ENCODE measurements at regions not wholly inside any gene's neighbourhood (a gene's known extent, or its start where the extent isn't known, plus 50 kb on each side); places are given as distances from the start of the nearest gene placed in this dataset.

DNA sequence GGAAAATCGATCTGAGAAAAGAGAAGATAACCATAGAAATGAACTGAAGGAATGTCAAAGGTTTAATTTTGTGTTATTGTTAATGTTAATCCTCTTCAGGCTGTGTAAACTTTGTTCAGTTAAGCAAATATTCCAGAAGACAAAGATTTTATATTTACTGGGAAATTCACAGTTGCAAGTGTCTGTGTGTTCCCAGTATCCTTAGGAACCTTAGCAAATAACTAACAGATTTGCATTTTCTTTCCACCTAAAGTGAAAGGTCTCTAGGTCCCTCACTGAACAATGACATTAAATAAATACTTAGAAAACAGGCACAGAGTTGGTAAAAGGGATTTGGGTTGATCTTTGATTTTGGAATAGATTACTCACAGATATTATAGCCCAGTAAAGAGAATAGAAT lies 324.7 kb downstream of the C4orf33 start:
- DNase-seq (ENCODE audit: low read depth) = no peak

DNA sequence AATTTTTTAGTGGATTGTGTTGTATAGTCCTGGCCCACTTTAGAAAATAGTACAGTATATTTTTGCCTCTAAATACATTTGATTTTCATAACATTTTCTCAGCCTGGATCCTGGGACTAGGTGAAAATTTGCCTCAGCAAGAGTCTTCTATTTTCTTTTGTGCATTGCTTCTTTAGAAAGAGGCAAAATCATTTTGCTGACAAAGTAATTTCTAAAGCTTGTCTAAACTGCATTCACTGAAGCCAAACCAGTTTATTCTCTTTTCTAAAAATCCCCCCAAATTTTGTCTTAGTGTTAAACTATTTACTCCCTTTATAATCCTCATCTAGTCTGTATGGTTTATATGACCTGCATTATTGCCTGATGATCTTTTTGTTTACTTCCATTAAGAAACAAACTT lies 326.3 kb downstream of the C4orf33 start:
- DNase-seq (ENCODE audit: low read depth) = no peak

DNA sequence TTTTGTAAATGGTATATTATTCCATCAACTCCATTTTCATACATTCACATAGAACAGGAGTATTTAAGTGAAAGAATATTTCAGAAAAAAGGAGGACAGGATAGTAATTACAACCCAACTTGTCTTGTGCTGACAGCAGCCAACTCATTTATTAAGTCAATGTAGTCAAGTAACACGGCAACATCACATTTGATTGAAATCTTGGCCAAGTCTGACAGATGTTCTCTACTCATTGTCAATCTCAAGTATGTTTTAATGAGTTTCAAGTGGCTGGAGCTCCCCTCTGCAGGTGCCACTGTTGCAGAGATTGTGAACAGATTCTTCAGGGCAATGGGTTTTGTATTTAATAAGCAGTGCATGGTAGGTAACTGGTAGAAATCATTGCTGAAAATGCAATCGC lies 332.5 kb downstream of the C4orf33 start:
- no peak for DNase-seq (ENCODE audit: low read depth)

DNA sequence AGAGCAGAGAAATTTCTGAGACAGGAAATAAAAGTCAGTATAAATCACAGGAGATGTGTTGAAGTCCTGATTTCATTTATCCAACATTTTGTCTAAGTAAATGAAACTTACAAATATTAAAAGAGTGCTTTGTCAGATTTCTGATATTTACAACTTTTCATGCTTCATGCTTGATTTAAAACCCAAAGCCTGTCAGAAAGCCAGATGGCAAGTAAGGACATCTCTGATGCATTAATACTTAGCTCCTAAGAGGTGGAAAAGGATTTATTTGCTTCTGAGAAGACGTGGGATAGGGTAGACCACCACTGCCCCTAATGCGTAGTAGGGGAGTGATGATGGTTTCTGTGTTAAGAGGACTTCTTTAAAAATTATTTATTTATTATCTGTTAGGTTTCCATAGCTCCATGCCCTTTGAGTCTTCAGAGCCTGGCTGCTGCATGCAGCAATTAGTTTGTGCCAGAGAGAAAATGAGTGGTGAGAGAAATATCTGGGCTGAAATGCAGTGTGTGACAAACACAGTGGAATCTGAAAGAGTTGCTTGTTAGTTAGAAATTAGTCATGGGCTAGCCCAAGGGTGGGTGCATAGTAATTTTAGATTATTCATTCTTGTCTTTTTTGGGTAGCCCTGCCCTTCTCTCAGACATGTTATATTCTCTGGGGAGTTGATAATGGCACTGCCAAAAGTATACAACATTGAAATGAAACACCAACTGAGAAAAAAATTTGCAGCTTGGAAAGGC lies 333.8 kb downstream of the C4orf33 start:
- peak; percentile 33 for DNase-seq (ENCODE audit: low read depth)

DNA sequence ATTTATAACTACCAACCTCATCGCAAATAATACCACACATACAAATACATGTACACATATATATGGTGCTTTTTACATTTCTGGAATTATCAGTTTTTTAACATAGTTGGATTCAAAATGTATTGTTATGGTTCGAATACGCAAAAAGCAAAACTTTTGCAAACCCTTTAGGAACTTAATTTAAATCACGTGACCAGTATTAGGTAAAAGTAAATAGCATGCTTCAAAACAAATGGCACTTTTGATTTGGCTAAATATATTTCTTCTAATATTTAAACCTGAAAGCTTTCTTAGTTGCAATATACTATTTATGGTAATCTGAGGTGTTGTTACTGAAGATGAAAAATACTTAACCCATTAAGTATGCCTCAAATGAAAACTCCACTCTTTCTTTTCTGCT lies 341.4 kb downstream of the C4orf33 start:
- DNase-seq (ENCODE audit: low read depth) = no peak

DNA sequence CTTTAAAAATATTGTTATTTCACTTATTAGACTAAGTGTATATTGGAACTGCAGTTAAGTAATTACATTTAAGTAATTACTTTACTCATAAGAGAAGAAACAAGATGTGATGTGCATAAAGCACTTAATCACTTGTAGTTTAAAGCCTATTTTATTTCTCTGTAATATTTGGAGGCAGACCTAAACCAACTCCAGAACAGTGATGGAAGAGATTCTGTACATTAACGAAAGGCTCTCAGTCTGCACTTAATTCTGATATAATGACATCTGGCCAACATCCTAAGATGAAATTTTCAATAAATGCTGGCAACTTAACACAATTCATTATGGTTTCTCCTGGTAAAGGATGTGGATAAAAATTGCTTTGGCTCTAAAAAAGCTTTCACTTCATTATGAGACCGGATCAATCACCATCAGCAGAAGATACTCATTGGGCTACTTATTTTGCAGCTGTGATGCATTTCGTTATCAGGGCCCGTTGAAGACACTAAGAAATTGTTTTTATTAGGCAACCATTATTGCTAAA lies 342.6 kb downstream of the C4orf33 start:
- no peak for DNase-seq (ENCODE audit: low read depth)

DNA sequence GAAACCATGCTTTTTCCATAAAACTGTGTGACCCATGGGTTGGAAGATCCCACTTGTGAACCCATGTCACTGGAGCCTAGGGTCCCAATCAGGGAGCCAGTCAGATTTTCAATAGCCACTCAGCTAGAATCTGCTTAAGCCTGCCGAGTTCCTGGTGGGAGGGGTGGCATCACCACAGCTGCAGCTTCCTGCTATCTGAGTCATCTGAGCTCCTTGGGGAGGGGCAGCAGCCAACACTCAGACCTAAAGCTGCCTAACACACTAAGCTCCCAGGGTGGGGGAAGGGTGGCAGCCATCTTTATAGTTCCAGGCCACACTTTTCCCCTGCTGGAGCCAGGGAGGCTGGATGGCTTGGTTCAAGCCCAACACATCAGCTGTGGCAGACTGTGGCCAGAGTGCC lies 350.1 kb downstream of the C4orf33 start:
- DNase-seq (ENCODE audit: low read depth) = peak; percentile 13

DNA sequence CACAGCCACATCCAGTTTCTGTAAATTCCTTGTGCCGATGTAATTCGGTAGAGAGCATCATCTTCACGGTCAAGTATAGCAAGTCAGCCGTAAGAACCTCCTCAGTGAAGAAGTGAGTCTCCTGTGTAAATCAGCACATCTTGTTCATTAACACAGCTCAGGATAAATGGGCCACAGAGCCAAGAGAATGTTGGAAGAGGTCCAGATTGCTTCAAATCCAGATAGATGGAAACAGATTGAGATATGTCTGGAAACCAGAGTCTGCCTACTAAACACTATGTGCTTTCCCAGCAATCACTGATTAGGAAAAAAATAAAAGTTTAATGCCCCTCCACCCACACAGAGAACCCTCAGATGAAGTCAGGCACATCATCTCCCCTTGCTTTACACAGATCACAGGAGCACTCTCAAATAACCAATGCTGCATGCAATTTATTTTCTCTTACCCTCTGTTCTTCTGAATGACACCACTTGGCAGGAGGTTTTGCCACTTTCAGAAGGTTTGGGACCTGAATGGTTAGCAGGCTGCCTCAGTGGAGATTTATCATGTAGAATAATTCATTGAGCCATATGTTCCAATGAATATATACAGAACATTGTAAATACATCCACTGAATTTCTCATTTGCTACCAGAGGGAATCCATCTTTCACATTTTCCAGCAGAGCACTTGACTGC lies 357.7 kb downstream of the C4orf33 start:
- no peak for DNase-seq (ENCODE audit: low read depth)

DNA sequence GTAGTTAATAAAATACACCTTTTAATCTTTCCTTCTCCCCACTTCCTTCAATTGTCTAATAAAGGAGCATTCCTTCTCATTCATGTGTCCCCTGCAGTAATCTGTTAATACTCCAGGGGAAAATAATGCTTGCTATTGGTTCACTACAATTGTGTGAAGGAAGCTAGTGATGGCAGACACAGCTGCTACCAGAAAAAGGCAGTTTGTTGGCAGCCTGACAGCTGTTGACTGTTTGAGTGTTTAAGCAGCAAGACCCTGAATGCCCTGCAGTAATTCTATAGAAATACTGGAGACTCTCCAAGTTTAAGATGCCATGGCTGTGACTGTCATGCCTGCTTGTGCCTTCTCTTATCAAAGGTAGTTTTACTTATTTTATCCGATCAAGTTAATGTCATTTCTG lies 359.5 kb downstream of the C4orf33 start:
- DNase-seq (ENCODE audit: low read depth) = no peak

DNA sequence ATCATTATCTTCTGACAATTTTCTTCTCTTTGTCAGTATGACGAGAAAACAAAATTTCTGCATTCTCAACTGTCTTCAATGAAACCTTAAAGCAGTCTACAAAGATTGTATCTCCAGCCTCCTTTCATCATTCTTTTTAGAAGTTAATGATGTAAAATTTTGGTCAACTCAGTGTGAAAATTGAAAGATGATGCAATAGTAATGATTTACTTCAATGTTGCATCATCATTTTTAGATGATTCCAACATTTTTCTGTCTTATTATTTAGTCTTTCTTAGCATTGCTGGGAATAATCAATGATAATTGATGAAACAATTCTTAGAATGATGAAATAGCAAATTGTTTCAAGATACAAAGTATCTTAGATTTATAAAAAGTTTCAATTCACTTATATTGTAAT lies 372.7 kb downstream of the C4orf33 start:
- no peak for DNase-seq (ENCODE audit: low read depth)

DNA sequence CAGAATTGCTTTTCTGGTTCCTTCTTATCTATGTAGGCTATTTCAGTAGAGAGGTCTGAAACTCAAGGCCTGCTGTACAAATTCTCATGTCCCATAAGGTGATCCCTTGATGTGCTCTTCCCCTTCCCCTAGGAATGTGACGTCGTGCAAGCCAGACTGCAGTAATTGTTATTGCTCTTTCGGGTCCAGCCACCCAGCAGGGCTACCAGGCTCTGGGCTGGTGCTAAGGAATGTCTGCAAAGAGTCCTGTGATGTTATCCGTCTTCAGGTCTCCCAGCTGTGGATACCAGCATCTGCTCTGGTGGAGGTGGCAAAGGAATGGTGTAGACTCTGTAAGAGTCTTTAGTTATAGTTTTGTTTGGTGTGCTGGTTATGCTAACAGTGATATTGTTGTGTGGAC lies 378.7 kb downstream of the C4orf33 start:
- DNase-seq (ENCODE audit: low read depth) = no peak

DNA sequence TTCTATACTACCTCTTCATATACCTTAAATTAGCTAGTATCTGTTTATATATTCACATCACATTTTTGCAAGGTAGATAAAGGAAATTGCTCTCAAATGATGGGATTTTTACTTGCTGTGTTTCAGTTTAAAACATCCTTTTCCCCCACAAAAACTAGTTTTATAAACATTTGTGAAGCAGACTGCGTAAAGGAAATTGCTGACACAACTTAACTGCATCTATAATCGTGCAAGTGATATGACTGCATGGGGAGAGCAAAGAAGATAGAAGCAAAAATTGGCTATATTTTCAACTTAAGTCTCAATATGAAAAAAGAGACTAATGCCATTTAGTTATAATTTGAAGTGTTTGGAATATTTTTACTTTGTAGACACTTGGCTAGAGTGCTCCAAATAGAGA lies 385.2 kb downstream of the C4orf33 start:
- no peak for DNase-seq (ENCODE audit: low read depth)

DNA sequence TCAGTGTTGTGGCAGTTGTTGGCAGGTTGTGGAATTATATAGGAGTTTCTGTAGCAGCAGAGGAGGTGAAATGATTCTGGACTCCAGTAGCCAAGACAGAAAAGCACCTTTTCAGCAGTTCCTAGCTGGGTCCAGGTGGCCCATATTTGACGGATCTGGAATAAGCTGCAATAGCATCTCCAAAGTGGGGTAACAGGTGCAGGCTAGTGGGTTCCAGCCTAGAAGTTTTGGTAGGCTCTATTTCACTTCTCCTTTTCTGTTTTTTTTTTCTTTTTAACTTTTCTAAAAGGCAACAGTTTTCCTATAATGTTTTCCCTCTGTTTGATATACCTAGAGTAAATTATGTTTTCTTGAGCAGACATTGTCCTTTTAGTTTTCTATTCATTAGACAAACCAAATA lies 392.5 kb downstream of the C4orf33 start:
- DNase-seq (ENCODE audit: low read depth) = no peak

DNA sequence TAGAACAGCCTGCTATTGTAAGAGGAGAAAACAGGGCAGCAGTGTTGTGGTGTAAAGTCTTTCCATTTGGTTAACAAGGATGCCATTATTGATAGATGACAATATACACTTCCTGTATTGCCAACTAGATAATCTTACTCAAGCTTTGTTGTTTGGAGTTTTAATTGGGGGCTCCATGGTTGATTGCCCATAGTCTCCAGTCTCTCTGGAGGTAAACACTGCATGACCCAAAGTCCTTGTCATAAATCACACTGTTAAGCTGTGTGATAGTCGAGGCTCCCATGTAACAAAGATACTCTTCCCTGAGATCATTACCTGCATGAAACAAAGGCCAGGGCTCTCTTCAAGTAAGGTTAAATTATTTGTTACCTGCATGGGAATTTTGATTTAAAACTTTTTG lies 394.6 kb downstream of the C4orf33 start:
- no peak for DNase-seq (ENCODE audit: low read depth)

DNA sequence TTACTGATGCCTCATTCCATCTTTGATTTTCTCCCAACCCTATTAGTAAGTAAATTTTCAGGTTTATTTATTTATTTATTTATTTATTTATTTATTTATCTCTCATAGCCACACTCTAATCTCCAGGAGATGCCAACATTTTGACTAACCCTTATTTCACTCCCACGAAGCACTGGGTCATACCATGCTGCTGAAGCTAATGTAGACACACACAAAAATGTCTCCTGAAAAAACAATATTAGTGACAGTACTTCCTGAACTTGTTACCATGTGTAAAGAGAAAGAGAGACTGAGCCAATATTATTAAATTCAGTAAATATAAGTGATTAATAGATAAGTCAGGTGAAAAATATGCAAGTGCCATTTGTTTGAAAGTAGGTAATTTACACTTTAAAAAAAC lies 402.7 kb downstream of the C4orf33 start:
- no peak for DNase-seq (ENCODE audit: low read depth)

DNA sequence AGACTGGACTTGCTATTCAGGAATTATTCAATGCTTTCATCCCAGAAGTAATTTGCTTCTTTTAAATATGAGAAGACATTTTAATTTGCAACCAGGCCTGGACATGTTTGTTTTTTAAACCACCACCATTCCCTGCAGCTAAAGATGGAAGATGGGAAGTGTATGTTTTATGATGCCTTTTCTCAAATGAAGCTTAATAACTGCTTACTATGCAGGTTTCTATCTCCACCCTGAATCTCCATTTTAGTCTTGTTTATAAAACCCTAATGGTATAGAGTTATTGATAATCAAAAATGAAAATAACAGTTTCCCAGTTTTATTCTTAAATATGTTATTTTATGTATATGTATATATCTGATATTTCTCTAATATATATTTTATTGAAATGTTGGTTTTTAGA lies 418.9 kb downstream of the C4orf33 start:
- no peak for DNase-seq (ENCODE audit: low read depth)

DNA sequence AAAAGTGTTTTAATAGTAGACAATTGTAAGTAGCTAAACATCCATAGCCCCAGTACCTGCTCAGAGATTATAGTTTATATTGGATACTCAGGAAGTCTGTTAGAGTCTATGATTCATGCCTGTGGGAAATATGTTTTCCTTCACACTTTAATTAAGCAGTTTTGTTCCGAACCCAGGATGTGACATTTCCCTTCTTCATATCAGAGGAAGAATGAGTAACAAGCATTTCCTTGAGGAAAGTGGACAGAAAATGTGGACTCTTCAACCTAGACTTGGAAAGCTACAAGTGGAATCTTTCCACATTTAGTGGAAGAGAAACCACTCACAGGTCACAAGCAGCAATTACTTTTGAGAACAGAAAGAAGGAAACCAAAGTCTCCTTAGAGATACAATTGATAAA lies 419.4 kb downstream of the C4orf33 start:
- no peak for DNase-seq (ENCODE audit: low read depth)

DNA sequence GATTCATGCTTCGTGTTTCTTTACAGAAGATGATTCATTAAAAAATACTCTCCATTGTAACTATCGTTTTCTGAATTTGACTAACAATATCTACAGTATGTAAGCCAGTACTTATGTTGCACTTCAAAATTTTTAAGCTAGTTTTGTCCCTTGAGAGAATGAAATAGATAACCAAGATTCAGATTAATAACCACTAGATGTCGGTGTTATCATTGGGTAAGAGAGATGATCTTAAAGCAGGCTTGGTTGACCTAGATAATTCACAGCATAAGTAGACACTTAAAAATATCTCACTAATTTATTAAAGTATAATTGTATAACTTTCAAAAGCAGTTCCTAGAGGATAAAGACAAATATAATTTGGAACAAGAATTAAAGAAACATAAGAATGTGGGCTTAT lies 430.9 kb downstream of the C4orf33 start:
- DNase-seq (ENCODE audit: low read depth) = peak; percentile 7

DNA sequence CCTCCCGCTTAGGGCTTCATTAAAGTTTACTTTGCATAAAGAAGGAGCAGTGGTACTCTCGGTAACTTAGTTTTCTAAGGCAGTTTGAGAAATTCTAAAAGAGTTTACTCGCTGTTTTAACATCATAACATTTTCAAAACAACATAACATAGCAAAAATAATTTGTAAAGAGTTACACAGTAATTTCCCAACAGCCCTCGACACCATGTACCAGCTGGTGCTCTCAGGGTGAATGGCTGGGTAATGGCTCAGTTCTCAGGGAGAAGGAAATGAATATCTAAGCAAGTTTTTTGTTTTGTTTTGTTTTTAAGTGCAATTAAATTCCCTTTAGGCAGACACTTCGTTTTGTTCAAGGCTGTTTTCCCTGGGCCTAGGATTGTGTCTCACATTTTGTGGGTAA lies 435.3 kb downstream of the C4orf33 start:
- no peak for DNase-seq (ENCODE audit: low read depth)

DNA sequence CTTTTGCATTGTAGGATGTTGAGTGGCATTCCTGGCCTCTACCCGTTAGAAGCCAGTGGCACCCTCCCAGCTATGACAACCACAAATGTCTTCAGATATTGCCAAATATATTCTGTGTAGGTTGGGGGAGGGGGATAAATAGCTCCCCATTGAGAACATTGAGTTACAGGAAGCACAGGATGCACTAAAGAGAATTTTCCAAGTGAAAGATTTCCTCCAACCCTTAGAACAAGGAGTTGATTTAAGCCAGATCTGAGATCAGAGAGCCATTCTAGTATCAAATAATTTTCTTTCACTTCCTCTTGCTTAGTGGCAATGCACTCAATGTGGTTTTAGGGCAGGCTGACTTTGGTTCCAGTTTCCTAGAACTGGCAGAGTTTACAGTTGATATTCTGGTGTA lies 436.6 kb downstream of the C4orf33 start:
- DNase-seq (ENCODE audit: low read depth) = no peak

DNA sequence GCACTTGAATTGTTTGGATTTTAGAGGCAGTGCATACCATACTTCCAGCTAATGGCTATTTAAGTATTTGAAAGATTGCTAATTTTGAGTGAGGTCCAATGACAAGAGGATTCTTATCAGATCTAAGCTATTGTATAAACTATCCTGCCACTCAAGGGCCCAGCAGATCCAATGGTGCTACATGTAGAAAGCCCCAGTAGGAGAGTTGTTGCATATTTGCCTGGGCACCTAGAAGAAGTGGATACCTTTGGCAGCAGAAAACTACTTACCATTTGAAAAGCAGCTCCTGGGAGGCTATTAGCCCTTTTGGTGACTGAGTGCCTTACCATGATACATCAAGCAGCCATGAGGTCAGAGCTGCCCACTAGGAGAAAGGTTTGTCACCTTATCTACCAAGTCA lies 447.3 kb downstream of the C4orf33 start:
- DNase-seq (ENCODE audit: low read depth) = no peak

DNA sequence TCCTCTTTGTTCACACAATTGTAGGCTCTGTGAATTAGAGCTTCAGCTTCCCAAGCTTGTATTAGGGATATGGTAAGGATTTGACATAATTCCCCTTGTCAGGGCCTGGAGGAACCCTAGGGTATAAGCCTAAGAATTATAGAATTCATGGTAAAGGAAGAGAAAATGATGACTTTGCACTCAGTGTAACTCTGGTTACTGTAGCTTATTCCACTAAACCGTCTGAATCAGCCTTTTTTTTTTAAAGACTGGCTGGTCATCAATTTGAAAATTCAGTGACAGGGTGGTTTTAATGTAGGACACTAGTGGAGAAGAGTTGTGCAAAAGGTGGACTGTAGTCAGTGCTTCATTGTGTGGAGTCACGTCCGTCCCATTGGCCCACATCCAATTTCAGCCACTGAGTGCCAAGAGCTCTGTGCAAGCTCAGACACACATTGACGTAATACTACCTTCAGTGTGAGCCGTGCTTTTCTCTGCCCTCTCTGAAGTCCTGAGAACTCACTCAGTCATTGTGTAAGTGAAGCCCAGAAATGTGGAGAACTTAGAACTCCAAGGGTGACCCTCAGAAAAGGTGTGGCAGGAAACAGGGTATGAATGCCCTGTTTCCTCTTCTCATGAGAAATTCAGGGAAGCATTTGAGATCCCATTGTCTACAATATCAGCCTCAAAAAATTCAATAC lies 449.8 kb downstream of the C4orf33 start:
- DNase-seq (ENCODE audit: low read depth) = no peak

DNA sequence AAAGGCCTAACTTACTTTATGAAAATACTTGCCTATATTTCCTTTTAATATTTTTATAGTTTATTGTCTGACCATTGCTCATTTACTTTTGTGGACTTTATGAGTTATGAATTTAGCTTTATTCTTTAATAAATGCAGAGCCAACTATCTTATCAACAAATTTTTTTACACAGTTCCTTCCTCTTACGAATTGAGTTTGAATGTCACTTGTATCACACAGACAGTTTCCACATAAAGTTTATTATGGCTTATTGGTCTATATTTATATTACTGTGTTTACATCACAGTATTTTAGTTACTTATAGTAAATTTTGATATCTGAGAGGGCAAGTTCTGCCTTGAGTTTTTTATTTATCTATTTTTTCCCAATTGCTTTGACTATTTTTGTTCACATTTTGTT lies 450.6 kb downstream of the C4orf33 start:
- DNase-seq (ENCODE audit: low read depth) = no peak

All from stromal cell of bone marrow (primary cell).